ENCODE measurements at regions not wholly inside any gene's neighbourhood (a gene's known extent, or its start where the extent isn't known, plus 50 kb on each side); places are given as distances from the start of the nearest gene placed in this dataset.
A peak's percentile ranks its signal among the peaks of the same experiment; 100 is the strongest.

DNA sequence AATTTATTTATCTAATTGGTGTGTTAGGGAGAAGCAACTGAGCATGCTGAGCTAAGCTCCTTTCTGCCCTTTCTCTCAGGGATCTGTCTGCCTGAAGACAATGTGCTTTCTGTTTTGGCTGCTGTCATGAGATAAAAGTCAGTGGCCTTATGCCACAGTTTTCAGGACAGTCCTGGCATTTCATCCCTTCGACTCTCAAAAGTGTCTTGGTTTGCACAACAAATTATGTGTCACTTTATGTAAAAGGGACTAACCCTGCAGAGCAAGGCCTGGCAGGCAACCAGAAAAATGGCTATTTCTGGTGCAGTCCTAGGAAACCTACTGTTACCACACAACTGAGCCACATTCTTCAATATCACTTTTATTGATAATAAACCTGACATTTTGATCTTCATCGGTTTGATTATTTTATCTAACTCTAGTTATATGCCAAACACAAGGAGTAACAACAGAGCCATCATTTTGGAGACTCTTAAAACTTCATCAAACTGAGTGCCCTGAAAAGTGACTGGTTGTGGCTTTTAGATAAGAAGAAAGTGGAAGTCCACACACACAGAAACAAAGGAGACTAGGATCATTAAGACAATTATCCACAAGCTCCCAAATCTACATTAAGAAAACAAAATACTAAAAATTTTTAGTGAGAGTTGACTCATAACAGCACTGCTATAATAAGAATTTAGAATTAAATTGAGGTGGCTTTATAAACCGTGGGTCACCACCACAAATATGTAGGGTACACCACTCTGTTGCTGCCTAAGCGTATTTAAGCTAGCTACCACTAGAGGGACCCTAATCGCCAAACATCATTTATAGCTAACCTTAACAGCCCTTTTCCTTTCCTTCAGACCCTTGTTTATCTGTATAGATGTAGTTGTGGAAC, 95.9 kb upstream of the PTPN13 start:
- 22 to 31% (median 27%) methylated on average over 5 of the region's 5 CpGs for WGBS, 5 donors
- no peak overlapping the region for H3K4me3 ChIP-seq
- H3K9me3 ChIP-seq: no peaks in the 10 kb centered on the region
- H3K27me3 ChIP-seq (replicated peaks in 1 of 7): no peaks in the 10 kb centered on the region
- DNase-seq: no peak
- peaks cover 0 to 11% (median 0%) of the 10 kb centered on the region in 6 donors for H3K4me1 ChIP-seq
- H3K36me3 ChIP-seq: no peaks in the 10 kb centered on the region
- intact Hi-C loops (cut with DNase I; ENCODE audit: low total_unique reads): loop anchor here (2.0 kb wide), 1 partner anchor 399 kb away; no protein-coding TSS in a partner anchor
- TF ChIP-seq POLR2A (IDR thresholded peaks at IDR 0.05): no peak
- TF ChIP-seq, protein P1, sequence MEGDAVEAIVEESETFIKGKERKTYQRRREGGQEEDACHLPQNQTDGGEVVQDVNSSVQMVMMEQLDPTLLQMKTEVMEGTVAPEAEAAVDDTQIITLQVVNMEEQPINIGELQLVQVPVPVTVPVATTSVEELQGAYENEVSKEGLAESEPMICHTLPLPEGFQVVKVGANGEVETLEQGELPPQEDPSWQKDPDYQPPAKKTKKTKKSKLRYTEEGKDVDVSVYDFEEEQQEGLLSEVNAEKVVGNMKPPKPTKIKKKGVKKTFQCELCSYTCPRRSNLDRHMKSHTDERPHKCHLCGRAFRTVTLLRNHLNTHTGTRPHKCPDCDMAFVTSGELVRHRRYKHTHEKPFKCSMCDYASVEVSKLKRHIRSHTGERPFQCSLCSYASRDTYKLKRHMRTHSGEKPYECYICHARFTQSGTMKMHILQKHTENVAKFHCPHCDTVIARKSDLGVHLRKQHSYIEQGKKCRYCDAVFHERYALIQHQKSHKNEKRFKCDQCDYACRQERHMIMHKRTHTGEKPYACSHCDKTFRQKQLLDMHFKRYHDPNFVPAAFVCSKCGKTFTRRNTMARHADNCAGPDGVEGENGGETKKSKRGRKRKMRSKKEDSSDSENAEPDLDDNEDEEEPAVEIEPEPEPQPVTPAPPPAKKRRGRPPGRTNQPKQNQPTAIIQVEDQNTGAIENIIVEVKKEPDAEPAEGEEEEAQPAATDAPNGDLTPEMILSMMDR (IDR thresholded peaks at IDR 0.05 in 8 of 11, conservative IDR thresholded peaks at IDR 0.05 in 3 of 11): peak; percentile 31 to 77 (median 64)
- no peak overlapping the region for H3K27ac ChIP-seq

DNA sequence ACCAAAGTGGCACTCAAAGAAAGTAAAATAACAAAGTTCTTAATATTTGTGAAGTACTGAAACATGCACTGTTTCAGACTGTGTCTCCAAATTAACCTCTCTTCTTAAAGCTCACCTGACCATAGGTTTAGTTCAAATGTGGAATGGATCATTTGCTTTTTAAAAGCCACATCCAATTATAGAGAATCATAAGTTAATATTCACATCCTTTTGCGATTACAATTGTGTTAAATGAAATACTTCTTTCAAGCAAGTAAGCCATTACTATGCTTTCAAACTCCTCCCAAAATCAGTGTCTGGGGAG, 95.3 kb upstream of the PTPN13 start:
- intact Hi-C loops (cut with DNase I; ENCODE audit: low total_unique reads): no loop called here
- Histone ChIP-seq H3K36me3 (no peaks in the 10 kb centered on the region), H3K27ac (no peak overlapping the region), H3K4me1 (peaks cover 0 to 5% (median 0%) of the 10 kb centered on the region in 6 donors), H3K9me3 (no peaks in the 10 kb centered on the region), H3K4me3 (no peak overlapping the region), H3K27me3 (replicated peaks in 1 of 7) (no peaks in the 10 kb centered on the region)
- no peak for TF ChIP-seq POLR2AphosphoS5 (IDR thresholded peaks at IDR 0.05)
- TF ChIP-seq, protein P1 (IDR thresholded peaks at IDR 0.05 in 8 of 11, conservative IDR thresholded peaks at IDR 0.05 in 3 of 11): peak in 1 of 11 experiments; percentile 15
- 49 to 68% (median 59%) methylated on average over 1 of the region's 1 CpG for WGBS, 5 donors
- DNase-seq: no peak

DNA sequence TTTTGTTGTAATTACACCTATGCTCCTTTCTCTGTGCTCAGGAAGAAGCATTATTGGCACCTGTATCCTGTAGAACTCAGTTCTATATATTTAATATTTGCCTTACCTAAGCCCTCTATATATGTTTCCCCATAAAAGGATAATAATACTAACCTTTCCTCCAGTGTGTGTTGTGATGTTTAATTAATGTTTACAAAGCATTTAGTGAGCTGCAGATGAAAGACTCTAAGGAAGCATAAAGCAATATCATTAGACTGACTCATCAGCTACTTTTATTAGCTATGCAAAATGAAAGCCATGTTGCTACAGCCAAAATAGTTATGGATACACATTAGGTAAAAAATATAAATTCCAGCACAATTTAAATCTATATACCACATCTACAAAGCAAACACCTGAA, 93.6 kb upstream of the PTPN13 start:
- DNase-seq: no peak
- Histone ChIP-seq H3K36me3 (no peaks in the 10 kb centered on the region), H3K4me1 (peaks cover 0 to 5% (median 0%) of the 10 kb centered on the region in 6 donors), H3K27ac (no peak overlapping the region), H3K27me3 (replicated peaks in 1 of 7) (no peaks in the 10 kb centered on the region), H3K9me3 (no peaks in the 10 kb centered on the region), H3K4me3 (no peak overlapping the region)
- TF ChIP-seq POLR2A (IDR thresholded peaks at IDR 0.05) (no peak), POLR2AphosphoS5 (IDR thresholded peaks at IDR 0.05) (no peak)
- TF ChIP-seq, protein P1 (IDR thresholded peaks at IDR 0.05 in 8 of 11, conservative IDR thresholded peaks at IDR 0.05 in 3 of 11): no peak
- intact Hi-C loops (cut with DNase I; ENCODE audit: low total_unique reads): no loop called here

DNA sequence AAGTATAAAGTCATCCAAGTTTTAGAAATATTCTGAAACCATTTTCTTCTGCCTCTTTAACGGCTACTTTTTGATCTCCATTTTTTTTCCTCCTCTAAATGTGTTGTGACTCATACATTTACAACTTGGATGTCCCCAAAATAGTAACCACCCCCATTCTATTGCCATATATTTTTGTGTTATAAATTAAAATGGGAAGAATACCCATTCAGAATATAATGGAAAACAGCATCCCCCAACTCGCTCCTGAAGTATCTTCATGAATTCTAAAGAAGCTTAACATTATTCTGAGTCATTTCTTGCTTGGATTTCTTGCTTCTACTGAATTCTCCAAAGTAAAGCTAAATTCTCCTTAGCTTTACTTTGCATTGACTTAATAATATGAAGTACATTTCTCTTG, 92.0 kb upstream of the PTPN13 start:
- 77 to 96% (median 85%) methylated on average over 2 of the region's 2 CpGs for WGBS, 5 donors
- no peak overlapping the region for H3K27ac ChIP-seq
- no peaks in the 10 kb centered on the region for H3K27me3 ChIP-seq (replicated peaks in 1 of 7)
- no peak for TF ChIP-seq POLR2AphosphoS5 (IDR thresholded peaks at IDR 0.05)
- TF ChIP-seq, protein P1 (IDR thresholded peaks at IDR 0.05 in 8 of 11, conservative IDR thresholded peaks at IDR 0.05 in 3 of 11): no peak
- TF ChIP-seq POLR2A (IDR thresholded peaks at IDR 0.05): no peak
- intact Hi-C loops (cut with DNase I; ENCODE audit: low total_unique reads): no loop called here
- peaks cover 0 to 5% (median 0%) of the 10 kb centered on the region in 6 donors for H3K4me1 ChIP-seq
- no peaks in the 10 kb centered on the region for H3K36me3 ChIP-seq
- DNase-seq: no peak
- H3K9me3 ChIP-seq: no peaks in the 10 kb centered on the region
- H3K4me3 ChIP-seq: no peak overlapping the region

Data from spleen (tissue), 11 donors.